ENCODE measurements at regions not wholly inside any gene's neighbourhood (a gene's known extent, or its start where the extent isn't known, plus 50 kb on each side); places are given as distances from the start of the nearest gene placed in this dataset.

GRCh38 chr16:9188721-9189120, 97.3 kb downstream of the HAPSTR1 start:
- no peak for DNase-seq

GRCh38 chr16:9191274-9191850, 99.9 kb downstream of the HAPSTR1 start:
- no peak for DNase-seq

- DNase-seq: no peak
Measured at GRCh38 chr16:9192746-9193145, 101.3 kb downstream of the HAPSTR1 start.

GRCh38 chr16:9195287-9195686, 103.8 kb downstream of the HAPSTR1 start:
- no peak for DNase-seq

- no peak for DNase-seq
Measured at GRCh38 chr16:9197957-9198661, 106.7 kb downstream of the HAPSTR1 start.

- DNase-seq: no peak
Measured at GRCh38 chr16:9199311-9199710, 107.9 kb downstream of the HAPSTR1 start.

DNA sequence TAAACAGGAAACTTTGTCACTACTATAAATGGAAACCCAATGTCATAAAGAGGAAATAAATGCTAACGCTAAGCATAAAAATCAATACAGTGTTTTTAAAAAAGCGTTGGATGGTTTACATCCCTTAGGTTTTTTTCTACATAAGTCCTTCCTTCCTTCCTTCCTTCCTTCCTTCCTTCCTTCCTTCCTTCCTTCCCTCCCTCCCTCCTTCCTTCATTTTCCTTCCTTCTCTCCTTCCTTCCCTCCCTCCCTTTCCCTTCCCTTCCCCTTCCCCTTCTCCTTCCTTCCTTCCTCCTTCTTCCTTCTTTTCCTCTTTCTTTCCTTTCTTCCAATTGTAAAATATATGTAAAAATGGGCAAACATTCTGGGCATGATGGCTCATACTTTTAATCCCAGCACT, 108.3 kb downstream of the HAPSTR1 start:
- DNase-seq: no peak

DNA sequence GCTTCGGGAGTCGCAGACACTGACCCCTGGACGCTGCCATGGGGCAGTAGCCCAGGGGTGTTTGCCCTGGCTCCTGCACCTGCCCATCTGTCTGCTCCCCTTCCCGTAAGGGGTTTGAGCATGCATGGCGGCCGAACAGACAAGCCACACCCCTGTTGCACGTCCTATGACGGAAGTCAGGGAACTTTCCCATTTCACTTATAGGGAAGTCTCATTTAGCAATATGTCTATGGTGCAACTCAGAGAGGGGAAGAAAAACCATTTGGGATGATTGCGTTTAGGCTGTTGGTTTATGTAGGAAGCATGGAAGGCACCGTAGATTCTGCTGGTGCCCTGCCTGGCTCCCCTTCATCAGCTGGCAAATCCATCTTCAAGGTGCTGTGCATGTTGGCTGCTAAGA, 112.5 kb downstream of the HAPSTR1 start:
- DNase-seq: no peak

GRCh38 chr16:9205661-9206060, 114.2 kb downstream of the HAPSTR1 start:
- no peak for DNase-seq

DNA sequence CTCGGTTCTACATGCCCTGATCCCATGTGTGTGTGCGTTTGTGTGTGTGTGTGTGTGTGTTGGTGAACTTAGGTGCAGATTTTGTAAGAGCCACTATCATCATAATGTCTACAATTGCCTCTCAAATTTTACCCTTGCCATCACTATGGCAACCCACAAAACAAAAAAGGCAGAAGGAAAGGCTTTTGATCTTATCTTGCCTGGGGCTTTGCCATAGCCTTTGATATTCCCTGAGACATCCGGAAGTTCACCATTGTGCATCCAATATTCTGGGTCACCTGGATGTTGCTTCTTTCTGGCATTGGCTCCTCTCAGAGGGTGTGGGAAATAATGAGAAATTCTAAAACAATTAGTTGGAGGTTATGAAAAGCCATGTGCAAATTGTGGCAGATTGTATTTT, 114.7 kb downstream of the HAPSTR1 start:
- no peak for DNase-seq

DNA sequence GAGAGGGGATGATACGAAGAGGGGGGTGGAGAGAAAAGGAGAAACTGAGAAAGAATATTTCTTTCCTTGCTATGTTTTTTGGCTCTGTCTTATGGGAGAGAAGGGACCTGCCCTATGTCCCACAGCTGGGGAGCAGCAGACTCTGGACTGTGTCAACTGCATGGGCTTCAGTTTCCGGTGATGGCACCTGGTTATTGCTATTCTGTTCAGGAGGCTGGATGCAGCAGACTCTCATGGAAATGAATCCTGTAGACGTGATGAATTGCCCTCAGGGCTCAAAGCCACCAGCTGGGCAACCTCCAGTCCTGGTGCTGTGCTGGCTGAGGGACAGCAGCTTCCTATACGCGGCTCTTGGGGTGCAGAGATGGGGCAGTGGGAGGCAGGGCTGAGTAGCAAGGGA, 121.2 kb downstream of the HAPSTR1 start:
- DNase-seq: no peak

DNA sequence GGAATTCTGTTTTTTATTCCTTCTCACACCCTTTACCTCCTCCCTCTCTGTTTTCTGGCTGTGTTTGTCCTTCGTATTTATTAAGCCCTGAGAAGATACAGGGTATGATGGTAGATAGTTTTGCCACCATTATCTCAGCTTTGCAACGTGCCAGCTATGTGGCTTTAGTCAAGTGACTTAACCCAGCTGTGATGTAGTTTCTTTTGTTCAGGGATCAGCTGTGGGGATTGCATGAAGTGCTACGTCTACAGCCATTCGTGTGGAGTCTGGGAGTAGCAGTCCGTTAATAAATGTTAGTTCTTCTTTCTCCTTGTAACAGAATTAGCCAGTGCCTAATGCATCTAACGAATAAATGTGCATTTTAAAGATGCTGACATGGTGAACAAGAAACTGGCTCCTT, 128.4 kb downstream of the HAPSTR1 start:
- no peak for DNase-seq

- no peak for DNase-seq
Measured at GRCh38 chr16:9225527-9226316, 134.3 kb downstream of the HAPSTR1 start.

DNA sequence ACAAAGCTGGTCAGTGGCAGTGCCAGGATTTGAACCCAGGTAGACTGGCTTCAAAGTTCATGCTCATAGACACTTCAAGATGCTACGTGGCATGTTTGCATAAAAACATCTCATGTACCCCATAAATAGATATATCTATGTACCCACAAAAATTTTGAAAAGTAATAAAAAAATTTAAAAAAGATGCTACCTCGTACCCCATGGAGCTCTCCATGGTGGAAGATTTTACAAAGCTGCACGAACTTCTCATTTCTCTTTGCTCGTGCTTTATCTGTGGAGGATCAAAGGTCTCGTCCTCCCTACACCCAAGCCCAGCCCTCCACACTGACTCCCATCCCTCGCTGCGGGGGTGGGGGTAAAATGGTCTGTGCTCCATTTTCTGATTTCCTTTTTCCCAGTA, 135.5 kb downstream of the HAPSTR1 start:
- no peak for DNase-seq

DNA sequence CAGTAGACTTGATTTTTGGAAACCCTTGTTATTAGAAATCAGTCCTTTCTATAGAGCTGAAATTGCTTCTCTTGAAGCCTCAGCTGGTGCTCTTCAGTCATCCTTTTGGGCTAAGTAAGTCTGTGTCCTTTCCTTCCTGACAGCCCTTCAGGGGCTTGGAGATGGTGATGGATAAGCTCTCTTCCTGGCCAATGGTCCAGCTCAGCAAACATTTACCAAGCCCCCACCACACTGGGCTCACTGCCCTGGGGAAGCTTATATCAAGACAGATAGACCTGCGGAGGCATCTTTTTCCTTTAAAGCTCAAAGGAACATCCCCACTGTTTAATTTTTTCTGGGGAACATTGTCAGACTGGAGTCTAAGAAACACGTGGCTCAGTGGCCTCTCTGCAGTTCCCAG, 139.6 kb downstream of the HAPSTR1 start:
- no peak for DNase-seq

DNA sequence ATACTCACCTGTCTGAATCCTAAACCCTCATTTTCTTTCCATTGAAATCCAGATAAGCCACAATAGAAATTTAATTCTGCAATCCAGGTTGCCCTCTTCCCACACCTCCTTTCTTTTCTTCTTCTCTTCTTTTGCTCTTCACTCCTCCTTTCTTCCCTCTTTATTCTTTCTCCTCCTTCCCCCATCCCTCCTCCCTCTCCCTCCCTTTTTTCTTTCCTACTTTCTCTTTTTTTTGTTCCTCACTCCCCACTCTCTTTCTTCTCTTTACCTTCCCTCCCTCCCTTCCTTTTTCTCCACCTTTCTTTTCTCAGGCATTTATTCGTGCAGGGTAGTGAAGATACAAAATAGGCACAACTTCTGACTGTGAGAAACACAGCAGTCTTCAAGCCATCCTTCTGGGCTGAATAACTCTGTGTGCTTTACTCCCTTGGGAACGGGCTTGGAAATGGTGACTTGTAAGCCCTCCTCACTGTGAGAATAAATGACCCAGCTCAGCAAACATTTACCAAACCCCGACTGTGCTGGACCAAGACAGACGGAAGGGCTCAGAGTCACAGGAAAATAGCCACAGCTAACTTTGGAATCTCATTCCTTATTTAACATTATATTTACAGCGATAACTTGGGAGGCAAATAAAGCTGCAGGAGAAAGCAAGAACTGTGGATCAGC, 140.8 kb downstream of the HAPSTR1 start:
- no peak for DNase-seq

DNA sequence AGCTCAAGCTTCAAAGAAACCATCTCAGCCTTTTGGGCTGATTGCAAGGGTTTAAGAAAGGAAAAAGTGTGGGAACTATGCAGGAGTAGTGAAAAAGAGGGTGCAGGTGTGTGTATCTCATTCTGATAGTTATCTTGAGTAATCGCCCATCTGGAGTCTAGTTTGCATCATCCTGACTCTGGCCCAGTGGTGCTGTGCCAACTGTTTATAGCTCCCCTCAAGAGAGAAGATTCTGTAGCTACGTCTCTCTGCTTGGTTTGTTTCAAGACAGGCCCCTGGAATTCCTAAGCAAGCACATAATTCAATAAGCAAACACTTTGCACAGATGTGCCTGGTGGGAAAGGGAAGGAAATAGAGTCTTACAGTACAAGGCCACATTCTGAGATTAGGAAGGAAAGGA, 144.4 kb downstream of the HAPSTR1 start:
- DNase-seq: no peak

DNA sequence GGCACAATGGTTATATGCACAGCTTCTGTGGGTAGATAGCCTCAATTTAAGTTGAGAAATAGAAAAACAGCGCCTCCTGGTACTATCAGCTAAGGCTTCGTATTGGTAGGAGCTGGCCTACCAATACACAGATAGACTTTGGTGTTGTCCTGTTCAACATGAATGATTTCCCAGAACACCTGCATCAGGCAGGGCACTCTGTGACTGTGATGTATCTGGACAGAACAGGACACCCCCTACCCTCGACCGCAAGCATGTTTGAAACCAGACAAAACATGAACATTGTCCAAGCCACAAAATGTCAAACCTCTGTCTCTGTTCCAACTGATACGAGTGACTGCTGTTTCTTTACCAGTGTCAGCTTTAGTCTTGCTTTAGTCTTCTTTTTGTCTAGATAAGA, 144.9 kb downstream of the HAPSTR1 start:
- no peak for DNase-seq

DNA sequence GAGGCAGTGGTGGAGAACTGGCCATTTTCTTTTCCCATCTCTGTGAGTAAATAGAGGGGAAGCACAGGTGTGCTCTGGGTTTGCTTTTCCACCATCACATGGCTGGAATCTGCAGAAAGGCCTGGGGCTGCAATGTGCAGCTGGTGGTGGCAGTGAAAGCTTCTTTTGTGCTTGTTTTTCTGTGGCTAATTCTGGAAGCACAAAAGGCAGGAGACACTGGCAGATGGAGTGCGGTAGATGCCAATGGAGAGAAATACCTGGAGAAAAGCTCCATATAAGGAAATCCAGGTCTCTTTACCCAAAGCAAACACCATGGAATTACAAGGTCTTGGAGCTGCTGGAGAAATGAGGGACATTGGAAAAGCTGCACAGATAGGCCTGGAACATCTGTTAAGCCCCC, 146.9 kb downstream of the HAPSTR1 start:
- no peak for DNase-seq

DNA sequence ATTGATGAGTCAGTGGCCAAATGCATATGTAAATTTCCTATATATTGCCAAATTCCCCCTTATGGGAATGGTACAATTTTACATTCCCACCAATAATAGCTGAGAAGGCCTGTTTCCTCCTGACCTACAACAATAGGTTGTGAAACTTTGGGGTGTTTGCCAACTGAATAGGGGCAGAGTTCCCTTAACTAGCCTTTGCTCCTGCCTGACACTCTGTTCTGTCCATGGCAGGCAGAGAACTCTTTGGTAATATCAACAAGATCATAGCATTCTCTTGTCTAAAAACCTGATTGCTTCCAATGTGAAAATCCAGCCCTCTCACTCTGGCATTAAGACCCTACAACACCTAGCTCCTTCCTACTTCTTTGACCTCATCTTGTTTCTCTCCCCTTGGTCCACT, 149.7 kb downstream of the HAPSTR1 start:
- DNase-seq: no peak

- DNase-seq: no peak
Measured at GRCh38 chr16:9248162-9248561, 156.7 kb downstream of the HAPSTR1 start.

GRCh38 chr16:9249534-9249933, 158.1 kb downstream of the HAPSTR1 start:
- DNase-seq: no peak

GRCh38 chr16:9251026-9251425, 159.6 kb downstream of the HAPSTR1 start:
- DNase-seq: no peak

GRCh38 chr16:9254863-9255262, 163.4 kb downstream of the HAPSTR1 start:
- no peak for DNase-seq
